ENCODE measurements at regions not wholly inside any gene's neighbourhood (a gene's known extent, or its start where the extent isn't known, plus 50 kb on each side); places are given as distances from the start of the nearest gene placed in this dataset.
"Not testable (repeated sequence)": the region's sequence is repeated elsewhere in the genome, so short reads cannot be mapped to it uniquely, and the experiment has no call there.

DNA sequence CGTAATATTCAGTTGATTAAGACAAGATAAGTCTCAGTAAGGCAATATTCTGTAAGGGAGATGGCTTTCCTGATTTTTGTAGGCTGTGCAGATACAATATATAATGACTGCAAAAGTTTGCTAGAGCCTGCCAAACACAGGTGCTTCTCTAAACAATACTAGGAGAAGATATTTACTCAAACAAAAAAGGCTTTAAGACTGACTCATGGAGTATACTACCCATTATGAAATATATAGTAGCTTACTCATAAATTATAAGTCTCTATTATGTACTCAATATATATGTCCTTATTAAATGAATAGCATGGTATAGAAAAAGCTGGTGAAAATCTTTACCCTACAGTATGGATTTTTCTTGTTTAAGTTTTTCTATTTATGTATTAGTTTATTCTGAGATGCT lies 93.2 kb upstream of the IL15 start:
- DNase-seq = no peak

DNA sequence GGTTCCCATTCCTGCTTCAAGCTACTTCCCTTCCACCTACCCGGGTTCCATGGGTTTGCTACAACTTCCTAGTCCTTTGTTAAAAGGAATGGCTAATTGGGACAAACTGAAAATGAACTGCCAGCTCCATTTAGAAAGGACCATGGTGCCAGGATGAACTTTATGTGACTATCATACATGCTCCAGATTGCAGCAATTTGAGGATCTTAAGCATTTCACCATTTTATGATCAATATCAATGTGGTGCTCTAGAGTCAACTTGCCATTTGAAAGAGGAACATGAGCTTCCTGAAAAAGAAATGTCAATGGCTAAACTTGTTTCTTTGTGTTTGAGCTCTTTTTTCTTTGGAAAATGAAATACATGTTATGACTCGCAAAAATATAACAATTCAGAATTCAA lies 92.7 kb upstream of the IL15 start:
- no peak for DNase-seq

DNA sequence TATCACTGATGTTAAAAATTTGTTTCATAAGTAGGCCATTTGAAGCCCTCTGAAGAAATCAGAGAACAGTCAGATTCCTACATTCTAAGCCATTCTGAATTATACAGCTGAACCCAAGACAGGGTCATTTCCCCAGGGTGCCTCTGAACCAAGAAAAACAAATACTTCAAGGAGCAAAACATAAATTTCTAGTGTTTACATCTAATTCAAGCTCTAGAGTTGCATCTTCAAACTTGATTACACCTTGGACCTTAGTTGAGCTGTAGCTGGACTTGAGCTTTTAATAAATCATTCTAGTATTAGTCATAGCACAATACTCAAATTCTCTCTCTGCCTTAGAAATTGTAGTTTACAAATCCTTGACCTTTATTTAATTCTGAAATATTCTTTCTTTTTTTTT lies 87.6 kb upstream of the IL15 start:
- no peak for DNase-seq

DNA sequence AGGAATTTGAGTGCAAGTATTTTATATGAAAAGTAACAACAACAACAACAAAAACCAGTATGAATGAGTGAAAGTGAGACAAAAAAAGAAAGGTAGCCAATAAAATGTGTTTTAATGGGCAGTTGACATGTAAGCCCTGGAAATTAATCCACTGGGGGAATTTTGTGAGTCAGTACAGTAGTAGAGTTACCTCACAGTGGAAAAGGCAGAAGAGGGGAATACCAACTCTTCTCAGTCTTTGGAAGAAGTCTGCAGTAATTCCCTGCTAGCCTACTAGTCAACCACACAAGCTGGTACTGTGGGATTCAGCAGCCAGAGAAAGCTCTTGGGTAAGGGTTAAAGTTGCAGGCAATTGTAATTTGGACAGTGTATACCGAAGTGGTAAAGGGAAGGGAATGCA lies 76.3 kb upstream of the IL15 start:
- DNase-seq = no peak

DNA sequence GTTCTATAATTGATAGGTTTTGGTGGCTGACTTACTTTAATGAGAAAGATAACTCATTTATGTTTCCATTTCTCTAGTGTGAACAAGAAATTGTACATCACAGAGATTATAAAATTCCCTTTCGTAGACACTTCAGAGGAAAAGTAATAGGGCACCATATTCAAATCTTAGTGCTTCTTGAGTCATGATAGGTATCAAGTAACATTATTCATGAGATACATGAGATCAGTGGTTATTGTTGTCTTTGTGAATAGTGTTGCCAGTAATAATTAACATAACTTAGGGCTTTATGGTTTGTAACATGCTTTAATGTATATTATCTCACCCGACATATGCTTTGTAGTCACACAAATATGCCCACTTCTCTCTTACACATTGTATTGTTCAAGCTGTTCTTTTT lies 73.7 kb upstream of the IL15 start:
- no peak for DNase-seq

DNA sequence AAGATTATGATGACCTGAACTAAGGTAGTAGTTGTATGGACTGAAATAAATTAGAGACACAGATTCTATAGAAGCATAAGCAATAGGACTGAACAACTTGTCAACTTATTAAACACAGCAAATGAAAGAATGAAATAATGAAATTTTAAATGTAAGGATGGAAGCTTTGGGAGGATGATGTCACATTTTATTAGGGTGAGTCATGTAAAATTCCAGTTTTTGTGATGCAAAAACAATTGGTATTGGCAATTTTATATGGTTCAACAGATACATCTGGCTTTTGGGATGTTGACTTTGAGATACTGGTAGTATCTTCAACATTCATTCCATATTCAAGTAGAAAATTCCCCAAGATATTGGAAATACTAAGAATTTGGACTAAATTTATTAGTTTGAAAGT lies 72.7 kb upstream of the IL15 start:
- DNase-seq = no peak

DNA sequence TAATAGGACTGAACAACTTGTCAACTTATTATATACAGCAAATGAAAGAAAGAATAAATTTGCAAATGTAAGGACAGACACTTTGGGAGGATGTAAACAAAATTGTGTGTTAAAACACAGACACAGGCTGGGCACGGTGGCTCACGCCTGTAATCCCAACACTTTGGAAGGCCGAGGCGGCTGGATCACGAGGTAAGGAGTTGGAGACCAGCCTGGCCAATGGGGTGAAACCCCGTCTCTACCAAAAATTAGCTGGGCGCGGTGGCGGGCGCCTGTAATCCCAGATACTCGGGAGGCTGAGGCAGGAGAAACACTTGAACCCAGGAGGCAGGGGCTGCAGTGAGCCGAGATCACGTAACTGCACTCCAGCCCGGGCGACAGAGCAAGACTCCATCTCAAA lies 71.4 kb upstream of the IL15 start:
- not testable (repeated sequence) for DNase-seq

DNA sequence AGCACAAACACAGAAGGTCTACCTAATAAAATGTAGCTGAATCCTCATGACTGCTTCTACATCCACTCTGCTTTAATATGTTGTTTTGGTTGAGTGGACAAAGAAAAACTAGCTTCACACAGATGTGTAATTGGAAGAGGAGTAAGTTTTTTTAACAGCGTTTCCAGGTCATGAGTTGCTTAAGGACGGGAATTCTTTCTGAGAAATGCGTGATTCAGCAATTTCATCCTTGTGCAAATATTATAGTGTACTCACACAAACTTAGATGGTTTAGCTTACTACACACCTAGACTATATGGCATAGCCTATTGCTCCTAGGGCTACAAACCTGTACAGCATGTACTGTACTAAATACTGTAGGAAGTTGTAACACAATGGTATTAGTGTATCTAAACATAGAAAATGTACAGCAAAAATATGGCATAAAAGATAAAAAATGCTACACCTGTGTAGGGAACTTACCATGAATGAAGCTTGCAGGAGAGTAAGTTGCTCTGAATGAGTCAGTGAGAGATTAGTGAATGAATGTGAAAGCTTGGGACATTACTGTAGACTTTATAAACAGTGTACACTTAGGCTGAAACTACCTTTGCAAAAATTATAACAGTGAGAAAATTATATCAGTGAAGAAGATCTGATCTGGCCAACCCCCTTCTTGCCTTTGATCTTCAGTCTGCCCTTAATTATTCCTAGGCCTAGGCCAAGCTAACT lies 70.8 kb upstream of the IL15 start:
- no peak for DNase-seq

DNA sequence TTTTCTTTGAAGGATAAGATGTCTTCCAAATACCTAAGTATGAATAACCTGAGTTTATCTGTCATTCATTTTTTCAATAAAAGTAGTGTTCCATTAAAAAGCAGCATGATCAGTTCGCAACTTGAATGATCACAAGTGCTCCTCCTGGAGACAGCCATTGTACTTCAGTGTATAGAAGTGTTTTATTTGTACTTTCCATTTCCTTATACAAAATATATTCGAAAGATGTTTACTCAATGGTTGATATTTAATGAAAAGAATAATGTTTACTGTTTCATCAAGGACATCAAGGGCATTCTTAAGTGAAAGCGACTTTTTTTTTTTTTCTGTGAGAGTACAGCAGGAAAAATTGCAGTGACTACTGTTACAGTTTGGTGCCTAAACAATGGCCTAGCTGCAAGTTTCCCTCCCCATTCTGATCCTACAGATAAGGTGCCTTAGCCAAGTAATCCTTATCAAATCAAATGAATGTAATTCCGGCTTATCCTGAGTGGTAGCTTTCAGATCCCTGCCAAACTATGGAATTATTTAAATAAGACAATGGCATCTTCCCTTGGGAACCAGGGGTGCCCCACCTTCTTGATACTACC lies 69.0 kb upstream of the IL15 start:
- no peak for DNase-seq

DNA sequence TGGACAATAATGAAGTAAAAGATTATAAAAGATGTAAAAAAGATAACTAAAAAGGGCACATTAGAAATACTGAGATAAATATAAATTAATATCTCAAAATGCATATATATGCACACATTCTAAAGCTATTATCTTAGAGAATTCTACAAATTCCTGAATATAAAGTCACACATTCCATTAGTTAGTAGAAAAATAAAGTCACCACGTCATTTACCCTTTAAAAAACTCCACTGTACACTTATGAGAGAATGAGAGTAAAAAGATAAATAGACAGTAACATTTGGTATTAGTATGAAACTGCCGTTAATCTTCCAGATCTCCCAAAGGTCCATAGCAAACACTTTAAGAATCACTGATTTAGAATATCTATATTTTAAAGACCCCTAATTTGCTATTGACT lies 67.2 kb upstream of the IL15 start:
- no peak for DNase-seq

DNA sequence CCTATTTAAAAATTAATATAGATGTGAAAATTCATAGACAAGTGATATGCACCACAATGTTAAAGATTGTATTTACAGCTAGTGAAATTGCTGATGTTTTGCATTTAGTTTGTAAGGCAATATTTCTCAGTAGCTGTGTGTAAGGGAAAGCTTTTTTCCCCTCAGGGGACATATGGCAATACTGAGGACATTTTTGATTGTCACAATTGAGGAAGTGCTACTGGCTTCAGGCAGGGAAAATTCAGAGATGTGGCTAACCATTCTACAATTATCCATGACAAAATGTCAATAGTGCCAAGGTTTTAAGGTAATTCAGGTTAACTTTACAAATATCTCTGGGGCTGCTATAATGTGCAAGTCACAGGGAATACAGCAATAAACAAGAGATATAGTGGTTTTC lies 66.1 kb upstream of the IL15 start:
- no peak for DNase-seq

DNA sequence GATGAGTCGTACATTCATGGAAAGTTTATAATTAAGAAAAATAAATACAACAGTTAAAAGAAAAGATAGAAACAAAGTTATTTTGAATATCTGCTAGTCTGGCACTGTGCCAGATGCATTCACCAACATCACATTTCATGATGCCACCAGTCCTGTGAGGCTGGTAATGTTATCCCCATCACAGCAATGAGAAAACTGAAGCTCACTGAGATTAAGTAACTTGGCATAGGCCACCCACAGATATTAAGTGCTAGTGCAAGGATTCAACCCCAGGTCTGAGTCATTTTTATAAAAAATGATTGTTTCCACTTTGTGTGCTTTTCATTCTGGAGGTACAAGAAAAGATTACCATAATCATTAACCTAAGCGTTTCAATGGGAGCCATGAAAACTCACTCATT lies 65.0 kb upstream of the IL15 start:
- DNase-seq = no peak

DNA sequence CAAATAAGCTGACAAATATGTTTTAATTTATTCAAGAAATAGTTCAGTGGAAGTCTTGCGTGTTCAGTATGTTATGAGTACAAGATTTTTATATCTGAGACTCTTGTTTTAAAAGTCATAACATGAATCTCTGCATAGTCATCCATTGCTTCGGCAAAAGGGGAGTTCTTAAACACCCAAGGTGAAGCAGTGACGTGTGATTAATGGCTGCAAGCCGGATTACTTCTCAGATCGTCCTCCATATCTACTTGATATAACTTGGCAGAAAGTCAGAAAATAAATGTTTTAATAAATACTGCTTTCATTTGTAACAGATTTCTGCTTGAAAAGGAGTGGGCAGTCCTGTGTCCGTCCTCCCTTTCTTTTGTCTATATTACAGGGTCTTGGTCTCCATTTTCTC lies 64.6 kb upstream of the IL15 start:
- no peak for DNase-seq

DNA sequence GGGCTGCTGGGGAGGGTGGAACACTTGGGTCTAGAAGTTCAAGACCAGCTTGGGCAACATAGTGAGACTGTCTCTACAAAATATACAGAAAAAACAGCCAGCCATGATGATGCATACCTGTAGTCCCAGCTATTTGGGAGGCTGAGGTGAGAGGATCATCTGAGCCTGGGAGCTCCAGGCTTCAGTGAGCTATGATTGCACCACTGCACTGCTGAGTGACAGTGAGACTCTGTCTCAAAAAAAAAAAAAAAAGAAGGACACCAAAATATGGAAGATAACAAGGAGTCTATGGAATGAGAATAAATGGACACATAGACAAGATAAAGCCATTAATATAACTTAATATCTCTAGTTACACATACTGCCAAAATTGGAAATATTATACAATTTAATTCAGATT lies 62.7 kb upstream of the IL15 start:
- no peak for DNase-seq

DNA sequence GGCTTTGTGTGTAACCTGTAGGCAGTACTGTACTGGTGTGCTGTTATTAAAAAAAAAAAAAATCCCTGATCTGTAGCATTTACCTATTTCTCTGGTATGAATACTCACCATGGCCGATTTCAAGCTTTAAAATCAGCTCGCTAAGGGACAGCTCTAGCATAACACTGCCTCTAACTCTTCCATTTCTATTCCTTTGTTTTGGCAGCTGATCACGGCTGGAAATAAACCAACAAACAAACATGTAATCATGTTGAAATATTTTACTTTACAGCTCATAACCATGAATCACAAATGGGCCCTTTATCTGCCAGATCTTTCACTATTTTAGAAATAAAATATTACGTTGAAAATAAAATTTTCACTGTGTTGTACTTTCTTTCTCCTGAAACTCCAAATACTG lies 60.5 kb upstream of the IL15 start:
- DNase-seq = no peak

DNA sequence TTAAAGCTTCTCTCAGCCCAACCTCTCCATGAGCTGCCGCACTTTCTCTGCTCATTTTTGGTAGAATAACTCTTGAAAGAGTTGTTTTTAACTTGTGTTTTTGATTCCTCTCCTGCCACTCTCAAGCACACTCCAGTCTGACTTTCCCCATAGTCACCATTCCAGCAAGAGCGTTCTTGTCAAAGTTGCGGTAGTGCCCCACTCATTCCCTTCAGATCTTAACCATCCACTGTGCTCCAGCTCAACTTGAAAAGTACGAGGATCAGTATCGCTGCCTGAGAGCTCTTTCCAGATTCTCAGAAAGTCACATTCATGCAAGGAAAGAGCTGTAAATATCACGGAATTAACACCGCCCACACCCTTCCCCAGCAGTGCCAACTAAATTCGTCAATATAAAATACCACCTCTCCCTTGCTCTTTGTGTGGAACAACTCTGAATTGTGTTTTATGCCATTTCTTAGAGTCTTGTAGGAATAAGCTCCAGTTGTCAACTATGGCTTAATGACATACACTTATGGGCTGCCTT lies 59.7 kb upstream of the IL15 start:
- DNase-seq = no peak

DNA sequence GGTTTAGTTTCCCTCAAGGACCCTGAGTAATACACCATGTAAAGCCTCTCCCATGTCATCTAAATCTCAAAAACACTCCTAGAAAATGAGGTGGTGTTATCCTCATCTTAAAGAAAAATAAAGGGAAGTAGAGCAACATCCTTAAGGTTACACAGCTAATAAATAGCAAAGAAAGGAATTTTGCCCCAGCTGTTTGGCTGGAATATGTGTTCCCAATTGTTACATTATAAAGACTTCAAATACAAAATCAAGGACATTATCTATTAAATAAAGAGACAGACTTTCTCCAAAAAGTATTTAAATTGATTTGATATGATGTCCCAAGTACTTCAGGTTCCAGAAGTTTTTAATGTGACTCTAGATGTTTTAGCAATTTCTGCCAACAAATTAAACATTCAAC lies 57.9 kb upstream of the IL15 start:
- no peak for DNase-seq

DNA sequence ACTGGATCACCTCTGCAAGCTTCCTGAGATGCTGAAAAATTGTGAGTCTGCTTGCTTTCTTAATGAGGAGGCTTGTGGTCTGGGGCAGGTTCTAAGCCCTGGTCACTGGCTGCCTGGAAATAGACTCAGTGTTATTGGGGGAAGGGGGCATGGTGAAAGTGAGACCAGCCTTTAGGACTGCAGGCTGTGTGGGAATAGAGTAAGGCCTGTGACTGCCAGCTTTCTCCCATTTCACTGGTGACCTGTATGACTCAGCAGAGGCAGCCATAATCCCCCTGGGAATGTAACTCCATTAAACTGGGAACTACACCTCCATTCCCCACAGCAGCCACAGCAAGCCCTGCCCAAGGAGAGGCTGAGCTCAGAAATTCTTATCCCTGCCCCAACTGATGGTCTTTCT lies 55.9 kb upstream of the IL15 start:
- DNase-seq = no peak
